WTC11 (cell line): ENCODE measurements at regions not wholly inside any gene's neighbourhood (a gene's known extent, or its start where the extent isn't known, plus 50 kb on each side); places are given as distances from the start of the nearest gene placed in this dataset.

Source experiments
- ATAC-seq: fragments of 200-7000 bp; cut with Tn5 transposase; 2 replicates; pipeline ENCODE4 v1.10.0; 2021; ENCODE audit warnings: mild to moderate bottlenecking, moderate library complexity
- CTCF ChIA-PET: fragments of 300-600 bp; sonication (Branson Sonifier 250); formaldehyde crosslinking; loops from one replicate; lab custom pipeline; 2021; ENCODE audit warnings: antibody characterized with exemption; lab: Charles Lee
- POLR2A ChIA-PET: fragments of 350-600 bp; sonication (Branson Sonifier 250); formaldehyde crosslinking; loops from one replicate; lab custom pipeline; 2021; ENCODE audit warnings: antibody characterized with exemption; lab: Charles Lee
- DNase-seq: peaks from one replicate; pipeline ENCODE4 v3.0.0; 2021; ENCODE audit warnings: low spot score
- H3K27ac Mint-ChIP-seq: 2 replicates; pipeline ENCODE4 v1.8.0; 2021; ENCODE audit warnings: mixed read lengths
- H3K27me3 Mint-ChIP-seq: 2 replicates; pipeline ENCODE4 v1.8.0; 2021; ENCODE audit warnings: low read depth, mild to moderate bottlenecking, moderate library complexity, mixed read lengths
- H3K36me3 Mint-ChIP-seq: 2 replicates; pipeline ENCODE4 v1.8.0; 2021; ENCODE audit warnings: mixed read lengths
- H3K4me1 Mint-ChIP-seq: 2 replicates; pipeline ENCODE4 v1.8.0; 2022; ENCODE audit warnings: mixed read lengths
- H3K4me3 Mint-ChIP-seq: 2 replicates; pipeline ENCODE4 v1.8.0; 2021; ENCODE audit warnings: mild to moderate bottlenecking, moderate library complexity, mixed read lengths
- H3K9me3 Mint-ChIP-seq: 2 replicates; pipeline ENCODE4 v1.8.0; 2021; ENCODE audit warnings: mixed read lengths
- ATF1 ChIP-seq: sonication (generic); formaldehyde crosslinking; IDR thresholded peaks from 2 replicates; pipeline ENCODE4 v1.8.1; 2023; ENCODE audit warnings: mild to moderate bottlenecking, moderate library complexity, missing genetic modification reagents
- ATF2 ChIP-seq: sonication (generic); formaldehyde crosslinking; IDR thresholded peaks from 2 replicates; pipeline ENCODE4 v1.8.1; 2022; ENCODE audit warnings: low read depth, missing genetic modification reagents, borderline replicate concordance
- E2F4 ChIP-seq: sonication (generic); formaldehyde crosslinking; IDR thresholded peaks from 2 replicates; pipeline ENCODE4 v1.8.1; 2022; ENCODE audit warnings: low read depth, mild to moderate bottlenecking, moderate library complexity, missing genetic modification reagents, borderline replicate concordance
- E2F5 ChIP-seq: sonication (generic); formaldehyde crosslinking; IDR thresholded peaks from 2 replicates; pipeline ENCODE4 v1.8.1; 2022; ENCODE audit warnings: mild to moderate bottlenecking, moderate library complexity, missing genetic modification reagents
- FOXP1 ChIP-seq: sonication (generic); formaldehyde crosslinking; IDR thresholded peaks from 2 replicates; pipeline ENCODE4 v1.8.0; 2022; ENCODE audit warnings: missing genetic modification reagents, mild to moderate bottlenecking, moderate library complexity, borderline replicate concordance
- GRHL2 ChIP-seq: fragments of 250-450 bp; sonication (Bioruptor Pico); IDR thresholded peaks from 2 replicates; pipeline ENCODE4 v1.8.0; 2022; ENCODE audit warnings: mild to moderate bottlenecking, moderate library complexity; ENCODE audit not compliant: insufficient replicate concordance, severe bottlenecking
- IRF1 ChIP-seq: sonication (generic); formaldehyde crosslinking; IDR thresholded peaks from 2 replicates; pipeline ENCODE4 v1.8.0; 2023; ENCODE audit warnings: missing genetic modification reagents
- JAZF1 ChIP-seq: fragments of 250-450 bp; sonication (Bioruptor Pico); IDR thresholded peaks from 2 replicates; pipeline ENCODE4 v1.9.0; 2021; ENCODE audit warnings: moderate library complexity, mild to moderate bottlenecking, inconsistent platforms
- MXD4 ChIP-seq: fragments of 250-450 bp; sonication (Bioruptor Pico); IDR thresholded peaks from 2 replicates; pipeline ENCODE4 v1.8.0; 2021; ENCODE audit warnings: mild to moderate bottlenecking, moderate library complexity, borderline replicate concordance
- NR1H2 ChIP-seq: sonication (generic); formaldehyde crosslinking; IDR thresholded peaks from 2 replicates; pipeline ENCODE4 v1.9.0; 2021; ENCODE audit warnings: mild to moderate bottlenecking, moderate library complexity, missing genetic modification reagents
- RORB ChIP-seq: fragments of 250-450 bp; sonication (Bioruptor Pico); IDR thresholded peaks from 2 replicates; pipeline ENCODE4 v1.9.0; 2021; ENCODE audit warnings: mild to moderate bottlenecking
- SMAD3 ChIP-seq: sonication (generic); formaldehyde crosslinking; IDR thresholded peaks from 2 replicates; pipeline ENCODE4 v1.8.0; 2022; ENCODE audit warnings: missing genetic modification reagents, mild to moderate bottlenecking, borderline replicate concordance
- SMAD4 ChIP-seq: sonication (generic); formaldehyde crosslinking; IDR thresholded peaks from 2 replicates; pipeline ENCODE4 v1.8.0; 2022; ENCODE audit warnings: mild to moderate bottlenecking, missing genetic modification reagents
- SOX15 ChIP-seq: fragments of 250-450 bp; sonication (Bioruptor Pico); IDR thresholded peaks from 2 replicates; pipeline ENCODE4 v1.9.0; 2021; ENCODE audit warnings: mild to moderate bottlenecking
- STAT6 ChIP-seq: sonication (generic); formaldehyde crosslinking; conservative IDR thresholded peaks from 2 replicates; pipeline ENCODE4 v1.8.1; 2023; ENCODE audit warnings: mild to moderate bottlenecking, low read depth, missing genetic modification reagents, moderate library complexity
- TEAD4 ChIP-seq: sonication (generic); formaldehyde crosslinking; IDR thresholded peaks from 2 replicates; pipeline ENCODE4 v1.8.0; 2022; ENCODE audit warnings: mild to moderate bottlenecking, missing genetic modification reagents
- ZNF121 ChIP-seq: sonication (generic); formaldehyde crosslinking; IDR thresholded peaks from 2 replicates; pipeline ENCODE4 v1.8.0; 2023; ENCODE audit warnings: missing genetic modification reagents
- ZNF138 ChIP-seq: sonication (generic); formaldehyde crosslinking; conservative IDR thresholded peaks from 2 replicates; pipeline ENCODE4 v1.8.1; 2022; ENCODE audit warnings: mild to moderate bottlenecking, moderate library complexity, missing genetic modification reagents
- ZNF416 ChIP-seq: fragments of 250-450 bp; sonication (Bioruptor Pico); IDR thresholded peaks from 2 replicates; pipeline ENCODE4 v1.9.0; 2021; ENCODE audit warnings: mild to moderate bottlenecking, inconsistent platforms
- ZNF423 ChIP-seq: fragments of 250-450 bp; sonication (Bioruptor Pico); IDR thresholded peaks from 2 replicates; pipeline ENCODE4 v2.1.2; 2022; ENCODE audit warnings: mild to moderate bottlenecking, moderate library complexity
- ZNF512 ChIP-seq: sonication (generic); formaldehyde crosslinking; IDR thresholded peaks from 2 replicates; pipeline ENCODE4 v1.8.1; 2022; ENCODE audit warnings: missing genetic modification reagents, borderline replicate concordance
- TF ChIP-seq, protein P1 (sequence below): fragments of 250-450 bp; sonication (Bioruptor Pico); IDR thresholded peaks from 2 replicates; pipeline ENCODE4 v2.1.2; 2022; ENCODE audit warnings: mild to moderate bottlenecking, moderate library complexity

- TF ChIP-seq E2F5 (CRISPR knock-in tag): no peak
- no peak for TF ChIP-seq JAZF1 (CRISPR knock-in tag)
- TF ChIP-seq ATF2 (CRISPR knock-in tag): no peak
- no peak for TF ChIP-seq NR1H2 (CRISPR knock-in tag)
- no peak for TF ChIP-seq ZNF423 (CRISPR knock-in tag)
- no peak for TF ChIP-seq ZNF138 (CRISPR knock-in tag)
- TF ChIP-seq, all 79 proteins: peak for 0
Observed at GRCh38 chr5:125263356-125263755, 516.9 kb upstream of the ZNF608 start (continued).

DNA sequence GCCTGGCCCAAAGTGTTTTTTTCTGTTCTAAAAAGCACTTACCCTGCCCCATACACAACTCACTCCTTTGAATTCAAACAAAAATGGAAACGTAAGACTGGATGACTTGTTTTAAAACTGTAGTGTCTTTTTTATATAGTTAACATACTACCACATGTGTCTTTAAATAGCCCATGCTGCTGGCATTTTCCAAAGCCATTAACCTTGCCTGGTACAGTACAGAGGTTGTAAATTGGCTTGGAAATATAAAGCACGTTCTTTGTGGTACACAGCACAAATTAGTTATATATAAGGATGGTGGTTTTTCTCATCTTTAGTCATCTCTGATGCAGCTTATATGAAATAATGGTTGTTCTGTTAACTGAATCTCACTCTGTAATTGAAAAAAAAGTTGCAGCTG is 519.7 kb upstream of the ZNF608 start:
- TF ChIP-seq ZNF121 (CRISPR knock-in tag) (no peak), RORB (CRISPR knock-in tag) (no peak), IRF1 (CRISPR knock-in tag) (no peak), ATF1 (no peak), TEAD4 (CRISPR knock-in tag) (no peak), GRHL2 (CRISPR knock-in tag) (no peak), STAT6 (no peak), ZNF512 (no peak)
- TF ChIP-seq, protein P1, sequence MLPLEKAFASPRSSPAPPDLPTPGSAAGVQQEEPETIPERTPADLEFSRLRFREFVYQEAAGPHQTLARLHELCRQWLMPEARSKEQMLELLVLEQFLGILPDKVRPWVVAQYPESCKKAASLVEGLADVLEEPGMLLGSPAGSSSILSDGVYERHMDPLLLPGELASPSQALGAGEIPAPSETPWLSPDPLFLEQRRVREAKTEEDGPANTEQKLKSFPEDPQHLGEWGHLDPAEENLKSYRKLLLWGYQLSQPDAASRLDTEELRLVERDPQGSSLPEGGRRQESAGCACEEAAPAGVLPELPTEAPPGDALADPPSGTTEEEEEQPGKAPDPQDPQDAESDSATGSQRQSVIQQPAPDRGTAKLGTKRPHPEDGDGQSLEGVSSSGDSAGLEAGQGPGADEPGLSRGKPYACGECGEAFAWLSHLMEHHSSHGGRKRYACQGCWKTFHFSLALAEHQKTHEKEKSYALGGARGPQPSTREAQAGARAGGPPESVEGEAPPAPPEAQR (CRISPR knock-in tag): no peak
- POLR2A ChIA-PET: no interaction called here
- CTCF ChIA-PET: no interaction called here
- Mint-ChIP-seq H3K4me3 (no peak overlapping the region), H3K27me3 (no peaks in the 10 kb centered on the region; the same call in 1 of the 2 replicates), H3K4me1 (peaks cover 36% of the 10 kb centered on the region), H3K36me3 (peaks cover 12% of the 10 kb centered on the region), H3K27ac (no peak overlapping the region), H3K9me3 (peaks cover 21% of the 10 kb centered on the region)
- DNase-seq (no peak), ATAC-seq (no peak)

GRCh38 chr5:125267636-125268248 is 521.3 kb upstream of the ZNF608 start:
- ATAC-seq (no peak), DNase-seq (no peak)
- no peak overlapping the region for H3K27ac Mint-ChIP-seq
- H3K4me3 Mint-ChIP-seq: no peak overlapping the region
- H3K27me3 Mint-ChIP-seq: no peaks in the 10 kb centered on the region; the same call in 1 of the 2 replicates
- ChIA-PET POLR2A (no interaction called here), CTCF (no interaction called here)
- H3K9me3 Mint-ChIP-seq: peaks cover 20% of the 10 kb centered on the region
- peaks cover 10% of the 10 kb centered on the region for H3K36me3 Mint-ChIP-seq
- H3K4me1 Mint-ChIP-seq: peaks cover 35% of the 10 kb centered on the region
- TF ChIP-seq SMAD4 (CRISPR knock-in tag) (no peak), E2F4 (CRISPR knock-in tag) (no peak), TEAD4 (CRISPR knock-in tag) (no peak), FOXP1 (CRISPR knock-in tag) (no peak), E2F5 (CRISPR knock-in tag) (no peak), RORB (CRISPR knock-in tag) (no peak), SMAD3 (CRISPR knock-in tag) (no peak), MXD4 (CRISPR knock-in tag) (no peak), ZNF416 (CRISPR knock-in tag) (no peak), SOX15 (CRISPR knock-in tag) (no peak)
